ENCODE measurements at regions not wholly inside any gene's neighbourhood (a gene's known extent, or its start where the extent isn't known, plus 50 kb on each side); places are given as distances from the start of the nearest gene placed in this dataset.

Small RNA genes in the stretch of these regions (small RNA-seq; reads per million reads assigned to genes)
- gene AC083904.1 (0 reads per million in 2 donors), gene RNU6-4P (0 to 0.09 reads per million in 2 donors)

Measured in testis (tissue), 2 donors.